ENCODE measurements at regions not wholly inside any gene's neighbourhood (a gene's known extent, or its start where the extent isn't known, plus 50 kb on each side); places are given as distances from the start of the nearest gene placed in this dataset.

DNA sequence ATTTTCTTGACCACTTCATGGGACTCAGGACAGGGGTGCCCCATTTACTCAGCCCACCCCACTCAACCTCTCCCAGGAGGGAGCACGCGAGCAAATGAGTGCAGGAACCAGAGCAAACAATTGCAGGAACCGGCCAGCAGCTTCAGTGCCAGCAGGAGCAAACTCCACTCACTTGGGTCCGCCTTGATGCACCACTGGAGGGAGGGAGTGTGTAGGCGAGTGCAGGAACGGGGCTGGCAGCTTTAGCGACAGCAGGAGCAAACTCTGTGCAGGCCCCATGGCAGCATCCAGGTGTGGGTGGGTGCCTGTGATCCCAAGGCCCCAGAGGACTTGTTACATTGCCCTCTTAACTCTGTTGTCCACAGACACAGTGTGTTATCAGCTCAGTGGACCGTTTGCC is 1667.3 kb upstream of the CELF4 start (continued):
- TF ChIP-seq, protein P1, sequence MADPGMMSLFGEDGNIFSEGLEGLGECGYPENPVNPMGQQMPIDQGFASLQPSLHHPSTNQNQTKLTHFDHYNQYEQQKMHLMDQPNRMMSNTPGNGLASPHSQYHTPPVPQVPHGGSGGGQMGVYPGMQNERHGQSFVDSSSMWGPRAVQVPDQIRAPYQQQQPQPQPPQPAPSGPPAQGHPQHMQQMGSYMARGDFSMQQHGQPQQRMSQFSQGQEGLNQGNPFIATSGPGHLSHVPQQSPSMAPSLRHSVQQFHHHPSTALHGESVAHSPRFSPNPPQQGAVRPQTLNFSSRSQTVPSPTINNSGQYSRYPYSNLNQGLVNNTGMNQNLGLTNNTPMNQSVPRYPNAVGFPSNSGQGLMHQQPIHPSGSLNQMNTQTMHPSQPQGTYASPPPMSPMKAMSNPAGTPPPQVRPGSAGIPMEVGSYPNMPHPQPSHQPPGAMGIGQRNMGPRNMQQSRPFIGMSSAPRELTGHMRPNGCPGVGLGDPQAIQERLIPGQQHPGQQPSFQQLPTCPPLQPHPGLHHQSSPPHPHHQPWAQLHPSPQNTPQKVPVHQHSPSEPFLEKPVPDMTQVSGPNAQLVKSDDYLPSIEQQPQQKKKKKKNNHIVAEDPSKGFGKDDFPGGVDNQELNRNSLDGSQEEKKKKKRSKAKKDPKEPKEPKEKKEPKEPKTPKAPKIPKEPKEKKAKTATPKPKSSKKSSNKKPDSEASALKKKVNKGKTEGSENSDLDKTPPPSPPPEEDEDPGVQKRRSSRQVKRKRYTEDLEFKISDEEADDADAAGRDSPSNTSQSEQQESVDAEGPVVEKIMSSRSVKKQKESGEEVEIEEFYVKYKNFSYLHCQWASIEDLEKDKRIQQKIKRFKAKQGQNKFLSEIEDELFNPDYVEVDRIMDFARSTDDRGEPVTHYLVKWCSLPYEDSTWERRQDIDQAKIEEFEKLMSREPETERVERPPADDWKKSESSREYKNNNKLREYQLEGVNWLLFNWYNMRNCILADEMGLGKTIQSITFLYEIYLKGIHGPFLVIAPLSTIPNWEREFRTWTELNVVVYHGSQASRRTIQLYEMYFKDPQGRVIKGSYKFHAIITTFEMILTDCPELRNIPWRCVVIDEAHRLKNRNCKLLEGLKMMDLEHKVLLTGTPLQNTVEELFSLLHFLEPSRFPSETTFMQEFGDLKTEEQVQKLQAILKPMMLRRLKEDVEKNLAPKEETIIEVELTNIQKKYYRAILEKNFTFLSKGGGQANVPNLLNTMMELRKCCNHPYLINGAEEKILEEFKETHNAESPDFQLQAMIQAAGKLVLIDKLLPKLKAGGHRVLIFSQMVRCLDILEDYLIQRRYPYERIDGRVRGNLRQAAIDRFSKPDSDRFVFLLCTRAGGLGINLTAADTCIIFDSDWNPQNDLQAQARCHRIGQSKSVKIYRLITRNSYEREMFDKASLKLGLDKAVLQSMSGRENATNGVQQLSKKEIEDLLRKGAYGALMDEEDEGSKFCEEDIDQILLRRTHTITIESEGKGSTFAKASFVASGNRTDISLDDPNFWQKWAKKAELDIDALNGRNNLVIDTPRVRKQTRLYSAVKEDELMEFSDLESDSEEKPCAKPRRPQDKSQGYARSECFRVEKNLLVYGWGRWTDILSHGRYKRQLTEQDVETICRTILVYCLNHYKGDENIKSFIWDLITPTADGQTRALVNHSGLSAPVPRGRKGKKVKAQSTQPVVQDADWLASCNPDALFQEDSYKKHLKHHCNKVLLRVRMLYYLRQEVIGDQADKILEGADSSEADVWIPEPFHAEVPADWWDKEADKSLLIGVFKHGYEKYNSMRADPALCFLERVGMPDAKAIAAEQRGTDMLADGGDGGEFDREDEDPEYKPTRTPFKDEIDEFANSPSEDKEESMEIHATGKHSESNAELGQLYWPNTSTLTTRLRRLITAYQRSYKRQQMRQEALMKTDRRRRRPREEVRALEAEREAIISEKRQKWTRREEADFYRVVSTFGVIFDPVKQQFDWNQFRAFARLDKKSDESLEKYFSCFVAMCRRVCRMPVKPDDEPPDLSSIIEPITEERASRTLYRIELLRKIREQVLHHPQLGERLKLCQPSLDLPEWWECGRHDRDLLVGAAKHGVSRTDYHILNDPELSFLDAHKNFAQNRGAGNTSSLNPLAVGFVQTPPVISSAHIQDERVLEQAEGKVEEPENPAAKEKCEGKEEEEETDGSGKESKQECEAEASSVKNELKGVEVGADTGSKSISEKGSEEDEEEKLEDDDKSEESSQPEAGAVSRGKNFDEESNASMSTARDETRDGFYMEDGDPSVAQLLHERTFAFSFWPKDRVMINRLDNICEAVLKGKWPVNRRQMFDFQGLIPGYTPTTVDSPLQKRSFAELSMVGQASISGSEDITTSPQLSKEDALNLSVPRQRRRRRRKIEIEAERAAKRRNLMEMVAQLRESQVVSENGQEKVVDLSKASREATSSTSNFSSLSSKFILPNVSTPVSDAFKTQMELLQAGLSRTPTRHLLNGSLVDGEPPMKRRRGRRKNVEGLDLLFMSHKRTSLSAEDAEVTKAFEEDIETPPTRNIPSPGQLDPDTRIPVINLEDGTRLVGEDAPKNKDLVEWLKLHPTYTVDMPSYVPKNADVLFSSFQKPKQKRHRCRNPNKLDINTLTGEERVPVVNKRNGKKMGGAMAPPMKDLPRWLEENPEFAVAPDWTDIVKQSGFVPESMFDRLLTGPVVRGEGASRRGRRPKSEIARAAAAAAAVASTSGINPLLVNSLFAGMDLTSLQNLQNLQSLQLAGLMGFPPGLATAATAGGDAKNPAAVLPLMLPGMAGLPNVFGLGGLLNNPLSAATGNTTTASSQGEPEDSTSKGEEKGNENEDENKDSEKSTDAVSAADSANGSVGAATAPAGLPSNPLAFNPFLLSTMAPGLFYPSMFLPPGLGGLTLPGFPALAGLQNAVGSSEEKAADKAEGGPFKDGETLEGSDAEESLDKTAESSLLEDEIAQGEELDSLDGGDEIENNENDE (IDR thresholded peaks at IDR 0.05; ENCODE audit: insufficient replicate concordance, low read length): no peak
- TF ChIP-seq GTF2F1 (IDR thresholded peaks at IDR 0.05; ENCODE audit: borderline replicate concordance, low read depth, low read length) (no peak), GABPA (IDR thresholded peaks at IDR 0.05; ENCODE audit: borderline replicate concordance, insufficient read depth, low read length) (no peak), SIX5 (IDR thresholded peaks at IDR 0.05; ENCODE audit: low read depth, low read length) (no peak), SAP30 (IDR thresholded peaks at IDR 0.05; ENCODE audit: insufficient read depth, insufficient replicate concordance, low read length) (no peak), KDM5A (IDR thresholded peaks at IDR 0.05; ENCODE audit: low read length) (no peak)

All from H1 (cell line).